Hematopoietic multipotent progenitor cell treated with erythropoietin and hydrocortisone succinate and interleukin-3 and kit ligand, for 4 days (in vitro differentiated cells): ENCODE measurements at regions not wholly inside any gene's neighbourhood (a gene's known extent, or its start where the extent isn't known, plus 50 kb on each side); places are given as distances from the start of the nearest gene placed in this dataset.
A peak's percentile ranks its signal among the peaks of the same experiment; 100 is the strongest.
"Not testable (repeated sequence)": the region's sequence is repeated elsewhere in the genome, so short reads cannot be mapped to it uniquely, and the experiment has no call there.

Experiments
- DNase-seq: peaks from one replicate; pipeline ENCODE4 v3.0.0-alpha.2; 2015

DNA sequence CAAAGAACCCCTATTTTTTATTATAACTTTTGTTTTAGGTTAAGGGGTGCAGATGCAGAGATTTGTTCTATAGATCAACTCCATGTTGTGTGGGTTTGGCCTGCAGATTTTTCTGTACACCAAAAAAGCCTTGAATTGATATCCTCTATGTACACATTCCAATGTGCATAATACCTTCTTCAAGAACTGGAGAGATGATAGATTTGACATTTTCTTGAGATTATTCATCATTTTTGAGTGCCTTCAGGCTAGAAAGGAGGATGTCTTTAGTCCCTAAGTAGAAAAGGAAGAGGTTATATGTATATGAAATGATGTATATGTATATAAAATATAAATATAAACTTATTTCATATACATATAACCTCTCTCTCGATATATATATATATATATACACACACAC, 1190.0 kb upstream of the ALCAM start:
- no peak for DNase-seq

GRCh38 chr3:104178680-104179079, 1188.0 kb upstream of the ALCAM start:
- peak; percentile 3 for DNase-seq

GRCh38 chr3:104180906-104181305, 1185.8 kb upstream of the ALCAM start:
- no peak for DNase-seq

- no peak for DNase-seq
Measured at GRCh38 chr3:104190681-104191080, 1176.0 kb upstream of the ALCAM start.

GRCh38 chr3:104198131-104198530, 1168.6 kb upstream of the ALCAM start:
- DNase-seq = peak; percentile 4

- DNase-seq = no peak
Measured at GRCh38 chr3:104206925-104207324, 1159.8 kb upstream of the ALCAM start.

GRCh38 chr3:104214277-104214676, 1152.4 kb upstream of the ALCAM start:
- DNase-seq = no peak

- no peak for DNase-seq
Measured at GRCh38 chr3:104214937-104215336, 1151.8 kb upstream of the ALCAM start.

DNA sequence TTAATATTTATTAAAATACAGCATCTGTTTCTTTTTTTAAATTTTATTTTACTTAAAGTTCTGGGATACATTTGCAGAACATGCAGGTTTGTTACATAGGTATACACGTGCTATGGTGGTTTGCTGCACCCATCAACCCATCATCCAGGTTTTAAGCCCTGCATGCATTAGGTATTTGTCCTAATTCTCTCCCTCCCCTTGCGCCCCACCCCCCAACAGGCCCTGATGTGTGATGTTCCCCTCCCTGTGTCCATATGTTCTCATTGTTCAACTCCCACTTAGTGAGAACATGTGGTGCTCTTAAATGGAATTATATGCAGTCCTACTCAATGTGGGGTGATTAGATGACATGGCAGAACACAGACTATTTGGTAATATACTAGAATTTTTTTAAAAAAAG, 1147.7 kb upstream of the ALCAM start:
- DNase-seq = not testable (repeated sequence)

GRCh38 chr3:104234442-104235194, 1132.1 kb upstream of the ALCAM start:
- no peak for DNase-seq

- no peak for DNase-seq
Measured at GRCh38 chr3:104244680-104245220, 1122.0 kb upstream of the ALCAM start.

DNA sequence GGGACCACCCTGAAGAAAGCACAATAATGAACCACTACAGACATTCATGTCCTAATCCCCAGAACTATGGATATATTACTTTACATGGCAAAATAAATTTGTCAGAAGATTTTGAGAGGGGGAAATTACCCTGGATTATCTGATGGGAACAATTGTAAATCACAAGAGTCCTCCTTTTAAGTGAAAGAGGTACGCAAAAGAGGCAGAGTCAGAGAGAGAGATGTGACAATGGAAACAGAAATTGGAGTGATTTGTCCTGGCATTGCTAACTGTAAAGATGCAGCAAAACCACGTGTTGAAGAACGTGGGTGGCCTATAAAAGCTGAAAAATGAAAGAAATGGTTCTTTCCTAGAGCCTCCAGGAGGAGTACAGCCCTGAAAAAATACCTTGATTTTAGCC, 1121.4 kb upstream of the ALCAM start:
- no peak for DNase-seq

DNA sequence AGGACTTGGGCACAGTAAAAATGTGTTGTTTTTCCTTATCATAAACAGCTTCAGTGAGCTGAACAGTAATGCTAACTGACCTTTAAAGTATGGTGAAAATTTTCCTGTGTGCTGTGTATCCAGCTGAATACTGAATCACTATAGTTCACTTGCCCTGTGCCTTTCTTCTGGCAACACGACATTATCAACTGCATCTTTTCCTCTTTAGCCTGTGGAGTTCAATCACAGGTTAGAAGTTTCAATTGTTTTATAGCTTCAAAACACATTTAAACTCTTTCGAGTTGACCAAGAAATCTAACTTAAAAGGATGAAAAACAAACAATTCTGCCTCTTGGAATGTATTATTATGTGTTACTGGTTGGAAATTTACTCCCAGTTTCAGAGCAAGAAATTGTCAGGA, 1120.7 kb upstream of the ALCAM start:
- no peak for DNase-seq

GRCh38 chr3:104257486-104257885, 1109.2 kb upstream of the ALCAM start:
- DNase-seq = no peak

DNA sequence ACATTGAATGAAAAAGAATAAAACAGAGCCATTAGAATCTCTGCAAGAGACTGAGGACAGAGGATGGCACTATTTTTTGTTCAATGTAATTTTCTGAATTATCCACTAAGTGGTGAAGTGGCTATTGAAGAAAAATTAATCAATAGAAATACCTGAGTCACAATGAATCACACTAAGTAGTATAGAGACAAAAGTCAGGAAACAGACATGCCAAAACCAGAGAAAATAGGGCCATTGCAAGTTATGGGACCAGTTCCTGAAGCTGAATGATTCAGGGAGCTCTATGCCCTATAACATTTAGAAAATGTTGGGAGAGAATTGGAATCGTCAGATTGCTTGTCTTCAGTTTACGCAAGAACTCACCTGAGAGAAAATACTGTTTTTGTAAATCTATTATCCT, 1103.2 kb upstream of the ALCAM start:
- no peak for DNase-seq

DNA sequence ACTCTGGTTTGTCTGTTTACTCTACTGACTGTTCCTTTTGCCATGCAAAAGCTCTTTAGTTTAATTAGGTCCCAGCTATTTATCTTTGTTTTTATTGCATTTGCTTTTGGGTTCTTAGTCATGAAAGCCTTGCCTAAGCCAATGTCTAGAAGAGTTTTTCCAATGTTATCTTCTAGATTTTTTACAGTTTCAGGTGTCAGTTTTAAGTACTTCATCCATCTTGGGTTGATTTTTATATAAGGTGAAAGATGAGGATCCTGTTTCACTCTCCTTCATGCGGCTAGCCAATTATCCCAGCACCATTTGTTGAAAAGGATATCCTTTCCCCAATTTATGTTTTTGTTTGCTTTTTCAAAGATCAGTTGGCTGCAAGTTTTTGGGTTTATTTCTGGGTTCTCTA, 1100.5 kb upstream of the ALCAM start:
- DNase-seq = not testable (repeated sequence)

DNA sequence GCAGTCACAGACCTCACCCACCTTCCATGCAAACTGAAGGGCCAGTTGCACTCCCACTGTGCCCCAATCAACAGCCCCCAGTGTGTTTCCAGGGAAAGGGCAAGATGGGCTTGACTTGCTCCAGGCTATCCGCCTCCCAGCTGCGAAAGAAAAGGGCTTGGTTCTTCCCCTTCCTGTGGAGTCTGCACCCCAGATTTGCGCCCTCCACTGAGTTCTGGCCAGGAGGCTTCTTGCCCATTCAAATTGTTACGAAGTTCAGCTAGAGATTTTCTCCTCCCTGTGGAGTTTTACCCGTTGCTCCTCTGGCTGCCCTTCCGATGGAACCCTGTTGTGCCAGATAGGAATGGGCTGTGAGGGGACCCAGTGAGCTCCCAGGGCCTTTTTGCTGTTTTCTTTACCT, 1096.9 kb upstream of the ALCAM start:
- no peak for DNase-seq

DNA sequence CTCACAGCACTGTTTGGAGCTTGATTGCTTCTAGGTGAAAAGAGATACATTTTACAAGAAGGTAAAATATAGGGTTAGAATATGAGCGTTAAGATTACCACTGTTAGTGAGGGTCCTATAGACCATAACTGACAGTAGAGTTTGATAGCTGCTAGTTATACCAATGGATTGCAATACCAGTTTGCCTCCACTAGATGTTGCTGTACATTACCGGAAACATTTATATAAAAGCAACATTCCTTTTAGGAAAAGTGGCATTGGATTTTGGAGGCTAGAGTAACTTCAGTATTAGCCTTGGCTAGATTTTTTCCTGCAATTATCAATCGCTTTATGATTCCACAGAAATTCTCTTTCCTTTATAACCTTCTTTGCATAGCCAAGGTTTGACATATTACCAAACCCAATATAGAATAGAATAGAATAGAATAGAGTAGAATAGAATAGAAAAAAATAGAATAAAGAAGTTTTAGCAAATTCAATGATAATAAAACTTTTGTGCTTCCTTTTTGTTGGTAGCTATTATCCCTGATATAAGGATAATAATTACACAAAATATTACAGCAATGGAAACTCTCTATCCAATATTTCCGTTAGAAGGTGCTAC, 1093.6 kb upstream of the ALCAM start:
- peak; percentile 8 for DNase-seq

DNA sequence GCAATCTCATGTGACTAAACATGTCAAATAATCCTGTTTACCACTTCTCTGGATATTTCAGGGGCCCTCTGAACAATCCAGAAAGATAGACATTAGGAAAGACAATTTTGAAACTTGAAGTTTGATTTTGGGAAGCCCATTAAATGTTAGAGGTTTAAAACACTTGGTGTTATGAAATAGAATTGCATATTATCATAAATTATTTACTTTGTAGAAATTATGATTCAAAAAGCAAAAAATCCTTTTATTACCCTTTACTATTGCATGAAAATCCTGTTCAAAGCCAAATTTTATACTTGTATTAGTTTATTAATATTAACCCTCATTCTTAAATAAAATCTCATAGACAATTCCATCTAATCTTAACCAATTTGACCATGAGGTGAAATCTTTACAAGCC, 1091.5 kb upstream of the ALCAM start:
- DNase-seq = no peak

GRCh38 chr3:104279617-104280016, 1087.1 kb upstream of the ALCAM start:
- DNase-seq = no peak

GRCh38 chr3:104281713-104282112, 1085.0 kb upstream of the ALCAM start:
- DNase-seq = no peak

DNA sequence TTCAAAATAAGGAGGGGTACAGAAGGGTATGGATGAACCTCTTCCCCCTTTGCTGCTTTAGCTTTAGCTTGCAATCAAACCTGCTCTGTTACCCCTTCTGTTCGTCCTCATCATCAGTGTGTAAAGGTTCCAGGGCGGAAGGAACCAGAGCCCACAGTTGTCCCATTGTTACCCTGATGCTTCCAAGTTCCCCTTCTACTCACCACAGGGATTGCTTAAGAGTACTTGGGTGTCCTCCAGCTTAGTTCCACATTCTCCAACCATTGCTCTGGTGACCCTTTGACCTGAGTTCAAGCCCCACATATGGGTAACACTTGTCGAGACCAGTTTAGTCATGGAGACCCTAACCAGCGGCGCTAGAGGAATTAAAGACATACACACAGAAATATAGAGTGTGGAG, 1080.1 kb upstream of the ALCAM start:
- DNase-seq = no peak

DNA sequence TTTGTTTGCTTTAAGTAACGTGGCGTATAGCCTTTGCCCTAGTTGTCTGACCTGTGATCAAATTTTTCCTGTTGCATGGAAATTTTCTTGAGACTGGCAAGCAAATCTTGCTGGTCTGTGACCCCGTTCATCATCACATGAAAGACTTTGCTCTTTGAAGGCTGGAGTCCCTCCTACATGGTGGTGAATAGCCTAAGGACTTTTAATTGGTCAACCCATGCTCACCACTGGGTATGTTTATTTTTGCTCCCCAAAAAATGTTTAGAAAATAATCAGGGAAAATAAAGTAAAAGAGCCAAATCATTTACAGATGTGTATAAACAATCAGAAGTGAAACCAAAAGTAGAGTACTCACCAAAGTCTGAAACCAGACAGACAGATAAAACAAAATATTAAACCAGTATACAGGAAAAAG, 1075.3 kb upstream of the ALCAM start:
- no peak for DNase-seq

DNA sequence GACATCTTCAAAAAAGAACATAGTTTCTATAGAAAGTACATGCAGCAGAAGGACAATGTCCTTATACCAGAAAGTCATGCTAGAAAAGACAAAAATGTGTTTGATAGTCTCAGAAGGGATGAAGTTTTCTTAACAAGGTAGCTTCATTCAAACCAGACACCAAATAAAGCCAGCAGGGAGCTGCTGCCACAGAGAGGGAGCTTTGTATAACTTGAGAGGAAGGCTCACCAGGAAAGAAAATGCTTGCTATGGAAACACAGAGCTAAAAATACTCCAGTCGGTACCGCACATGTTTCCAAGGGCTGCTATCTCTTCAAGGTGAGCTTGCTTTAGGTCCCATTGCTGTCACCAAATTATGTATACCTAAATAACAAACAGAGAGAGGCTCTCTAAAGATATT, 1074.8 kb upstream of the ALCAM start:
- DNase-seq = no peak

- no peak for DNase-seq
Measured at GRCh38 chr3:104297617-104298016, 1069.1 kb upstream of the ALCAM start.
